Activated B cell treated with CpG ODN at 0.5 μM for 24 hours (primary cell): ENCODE measurements at regions not wholly inside any gene's neighbourhood (a gene's known extent, or its start where the extent isn't known, plus 50 kb on each side); places are given as distances from the start of the nearest gene placed in this dataset.

Experiments used
- ATAC-seq: fragments of 200-7000 bp; cut with Tn5 transposase; one replicate; pipeline ENCODE4 v1.10.0; 2021; ENCODE audit warnings: low read depth, mild to moderate bottlenecking, moderate library complexity
- CTCF ChIA-PET: fragments of 350-600 bp; sonication (Branson Sonifier 250); formaldehyde crosslinking; loops from one replicate; lab custom pipeline; 2021; ENCODE audit warnings: antibody characterized with exemption; lab: Charles Lee
- POLR2A ChIA-PET: fragments of 350-600 bp; sonication (Branson Sonifier 250); formaldehyde crosslinking; loops from one replicate; lab custom pipeline; 2021; ENCODE audit warnings: antibody characterized with exemption; lab: Charles Lee
- DNase-seq: peaks from one replicate; pipeline ENCODE4 v3.0.0; 2022
- H3K27ac Mint-ChIP-seq: one replicate; pipeline ENCODE4 v1.8.0; 2020; ENCODE audit warnings: mixed read lengths
- H3K27me3 Mint-ChIP-seq: one replicate; pipeline ENCODE4 v1.8.0; 2021; ENCODE audit warnings: mixed read lengths
- H3K36me3 Mint-ChIP-seq: one replicate; pipeline ENCODE4 v1.8.0; 2021; ENCODE audit warnings: low read depth, mixed read lengths
- H3K4me1 Mint-ChIP-seq: one replicate; pipeline ENCODE4 v1.8.0; 2021; ENCODE audit warnings: mixed read lengths
- H3K4me3 Mint-ChIP-seq: one replicate; pipeline ENCODE4 v1.8.0; 2020; ENCODE audit warnings: mild to moderate bottlenecking, mixed read lengths
- H3K9me3 Mint-ChIP-seq: one replicate; pipeline ENCODE4 v1.8.0; 2020; ENCODE audit warnings: mixed read lengths
- CTCF ChIP-seq: fragments of 200-600 bp; IDR thresholded peaks from one replicate; pipeline ENCODE4 v1.8.0; 2022; ENCODE audit warnings: antibody characterized with exemption, mild to moderate bottlenecking
- intact Hi-C: fragments of 100-400 bp; cut with micrococcal nuclease; formaldehyde crosslinking; loops from one replicate; pipeline ENCODE4 v1.15.1; 2024

GRCh38 chr7:125641884-125642283 is 712.3 kb upstream of the POT1 start:
- ATAC-seq: no peak
- DNase-seq: no peak
- POLR2A ChIA-PET: no interaction called here
- H3K4me1 Mint-ChIP-seq: no peaks in the 10 kb centered on the region
- no peaks in the 10 kb centered on the region for H3K36me3 Mint-ChIP-seq
- intact Hi-C loops: no loop called here
- H3K9me3 Mint-ChIP-seq: peaks cover 10% of the 10 kb centered on the region
- no peak overlapping the region for H3K27ac Mint-ChIP-seq
- CTCF ChIA-PET: no interaction called here
- no peak for TF ChIP-seq CTCF
- no peak overlapping the region for H3K4me3 Mint-ChIP-seq
- H3K27me3 Mint-ChIP-seq: no peaks in the 10 kb centered on the region

GRCh38 chr7:125636320-125636962 is 706.8 kb upstream of the POT1 start:
- intact Hi-C loops: no loop called here

GRCh38 chr7:125618516-125618915 is 688.9 kb upstream of the POT1 start:
- ChIA-PET CTCF (no interaction called here), POLR2A (no interaction called here)
- H3K9me3 Mint-ChIP-seq: peaks cover 18% of the 10 kb centered on the region
- H3K27ac Mint-ChIP-seq: no peak overlapping the region
- H3K4me3 Mint-ChIP-seq: no peak overlapping the region
- no peaks in the 10 kb centered on the region for H3K36me3 Mint-ChIP-seq
- no peak for TF ChIP-seq CTCF
- H3K4me1 Mint-ChIP-seq: no peaks in the 10 kb centered on the region
- intact Hi-C loops: no loop called here
- DNase-seq (no peak), ATAC-seq (no peak)
- H3K27me3 Mint-ChIP-seq: no peaks in the 10 kb centered on the region

More at GRCh38 chr7:125636320-125636962, 706.8 kb upstream of the POT1 start:
- H3K36me3 Mint-ChIP-seq: no peaks in the 10 kb centered on the region
- POLR2A ChIA-PET: no interaction called here
- no peak overlapping the region for H3K27ac Mint-ChIP-seq
- TF ChIP-seq CTCF: no peak
- H3K4me3 Mint-ChIP-seq: no peak overlapping the region
- no peak for ATAC-seq
- CTCF ChIA-PET: no interaction called here
- H3K4me1 Mint-ChIP-seq: no peaks in the 10 kb centered on the region
- H3K9me3 Mint-ChIP-seq: peaks cover 3% of the 10 kb centered on the region
- no peak for DNase-seq
- no peaks in the 10 kb centered on the region for H3K27me3 Mint-ChIP-seq

GRCh38 chr7:125611582-125611981 is 682.0 kb upstream of the POT1 start:
- TF ChIP-seq CTCF: no peak

GRCh38 chr7:125606671-125607070 is 677.0 kb upstream of the POT1 start:
- intact Hi-C loops: no loop called here

More at GRCh38 chr7:125611582-125611981, 682.0 kb upstream of the POT1 start:
- Mint-ChIP-seq H3K27me3 (no peaks in the 10 kb centered on the region), H3K36me3 (no peaks in the 10 kb centered on the region), H3K9me3 (peaks cover 13% of the 10 kb centered on the region), H3K27ac (no peak overlapping the region), H3K4me1 (no peaks in the 10 kb centered on the region), H3K4me3 (no peak overlapping the region)
- intact Hi-C loops: no loop called here
- POLR2A ChIA-PET: no interaction called here
- no peak for DNase-seq
- CTCF ChIA-PET: no interaction called here
- ATAC-seq: no peak

More at GRCh38 chr7:125606671-125607070, 677.0 kb upstream of the POT1 start:
- no peak overlapping the region for H3K27ac Mint-ChIP-seq
- peaks cover 3% of the 10 kb centered on the region for H3K9me3 Mint-ChIP-seq
- TF ChIP-seq CTCF: no peak
- no peaks in the 10 kb centered on the region for H3K27me3 Mint-ChIP-seq
- POLR2A ChIA-PET: no interaction called here
- no peaks in the 10 kb centered on the region for H3K4me1 Mint-ChIP-seq
- DNase-seq (no peak), ATAC-seq (no peak)
- no peaks in the 10 kb centered on the region for H3K36me3 Mint-ChIP-seq
- no peak overlapping the region for H3K4me3 Mint-ChIP-seq
- CTCF ChIA-PET: no interaction called here
